ENCODE measurements at regions not wholly inside any gene's neighbourhood (a gene's known extent, or its start where the extent isn't known, plus 50 kb on each side); places are given as distances from the start of the nearest gene placed in this dataset.
"Not testable (repeated sequence)": the region's sequence is repeated elsewhere in the genome, so short reads cannot be mapped to it uniquely, and the experiment has no call there.

DNA sequence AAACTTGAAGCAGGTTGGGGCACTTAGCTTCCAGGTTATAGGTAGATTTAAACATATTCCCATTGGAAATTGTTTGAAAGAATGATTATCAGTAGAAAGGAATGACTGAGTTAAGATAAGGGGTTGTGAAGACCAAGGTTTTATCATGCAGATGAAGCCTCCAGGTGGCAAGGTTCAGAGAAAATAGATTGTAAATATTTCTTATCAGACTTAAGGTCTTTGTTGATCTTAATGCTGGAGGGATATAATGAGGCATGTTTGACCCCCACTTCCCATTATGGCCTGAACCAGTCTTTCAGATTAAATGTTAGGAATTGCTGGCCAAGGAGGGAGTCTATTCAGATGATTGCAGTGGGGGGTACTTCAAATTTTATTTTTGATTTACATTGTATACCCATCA lies 1486.5 kb upstream of the PRR20A start:
- Histone ChIP-seq H3K4me1 (ENCODE audit: control insufficient read depth, insufficient read depth, low read length) (no peaks in the 10 kb centered on the region), H3K9me3 (ENCODE audit: control insufficient read depth, insufficient read depth, low read depth, low read length) (no peaks in the 10 kb centered on the region), H3K4me3 (ENCODE audit: low read depth, low read length) (no peak overlapping the region), H3K27ac (ENCODE audit: extremely low read depth, low read depth, low read length) (no peak overlapping the region), H3K36me3 (ENCODE audit: control insufficient read depth in 2 of 2, insufficient read depth in 1 of 2, low read length in 2 of 2) (no peaks in the 10 kb centered on the region)
- CTCF ChIA-PET = no interaction called here
- TF ChIP-seq ZNF792 (tag by site-specific recombination; IDR thresholded peaks at IDR 0.05) (no peak), ZNF704 (tag by site-specific recombination; IDR thresholded peaks at IDR 0.05) (no peak), ZNF629 (tag by site-specific recombination; IDR thresholded peaks at IDR 0.05) (no peak), KLF17 (tag by site-specific recombination; IDR thresholded peaks at IDR 0.05) (no peak), ZEB2 (tag by site-specific recombination; IDR thresholded peaks at IDR 0.05) (no peak), ZNF544 (tag by site-specific recombination; IDR thresholded peaks at IDR 0.05) (no peak), ZNF639 (tag by site-specific recombination; IDR thresholded peaks at IDR 0.05) (no peak), ZNF560 (tag by site-specific recombination; IDR thresholded peaks at IDR 0.05; ENCODE audit: borderline replicate concordance) (no peak), ZNF529 (tag by site-specific recombination; IDR thresholded peaks at IDR 0.05; ENCODE audit: insufficient replicate concordance) (no peak), BCL11B (tag by site-specific recombination; IDR thresholded peaks at IDR 0.05; ENCODE audit: low read depth) (no peak), ZNF169 (tag by site-specific recombination; IDR thresholded peaks at IDR 0.05) (no peak), ZNF514 (tag by site-specific recombination; IDR thresholded peaks at IDR 0.05) (no peak), OVOL3 (tag by site-specific recombination; IDR thresholded peaks at IDR 0.05) (no peak), ZBTB49 (tag by site-specific recombination; IDR thresholded peaks at IDR 0.05; ENCODE audit: low read depth) (no peak), ZNF521 (tag by site-specific recombination; IDR thresholded peaks at IDR 0.05) (no peak)
- TF ChIP-seq, protein P1, sequence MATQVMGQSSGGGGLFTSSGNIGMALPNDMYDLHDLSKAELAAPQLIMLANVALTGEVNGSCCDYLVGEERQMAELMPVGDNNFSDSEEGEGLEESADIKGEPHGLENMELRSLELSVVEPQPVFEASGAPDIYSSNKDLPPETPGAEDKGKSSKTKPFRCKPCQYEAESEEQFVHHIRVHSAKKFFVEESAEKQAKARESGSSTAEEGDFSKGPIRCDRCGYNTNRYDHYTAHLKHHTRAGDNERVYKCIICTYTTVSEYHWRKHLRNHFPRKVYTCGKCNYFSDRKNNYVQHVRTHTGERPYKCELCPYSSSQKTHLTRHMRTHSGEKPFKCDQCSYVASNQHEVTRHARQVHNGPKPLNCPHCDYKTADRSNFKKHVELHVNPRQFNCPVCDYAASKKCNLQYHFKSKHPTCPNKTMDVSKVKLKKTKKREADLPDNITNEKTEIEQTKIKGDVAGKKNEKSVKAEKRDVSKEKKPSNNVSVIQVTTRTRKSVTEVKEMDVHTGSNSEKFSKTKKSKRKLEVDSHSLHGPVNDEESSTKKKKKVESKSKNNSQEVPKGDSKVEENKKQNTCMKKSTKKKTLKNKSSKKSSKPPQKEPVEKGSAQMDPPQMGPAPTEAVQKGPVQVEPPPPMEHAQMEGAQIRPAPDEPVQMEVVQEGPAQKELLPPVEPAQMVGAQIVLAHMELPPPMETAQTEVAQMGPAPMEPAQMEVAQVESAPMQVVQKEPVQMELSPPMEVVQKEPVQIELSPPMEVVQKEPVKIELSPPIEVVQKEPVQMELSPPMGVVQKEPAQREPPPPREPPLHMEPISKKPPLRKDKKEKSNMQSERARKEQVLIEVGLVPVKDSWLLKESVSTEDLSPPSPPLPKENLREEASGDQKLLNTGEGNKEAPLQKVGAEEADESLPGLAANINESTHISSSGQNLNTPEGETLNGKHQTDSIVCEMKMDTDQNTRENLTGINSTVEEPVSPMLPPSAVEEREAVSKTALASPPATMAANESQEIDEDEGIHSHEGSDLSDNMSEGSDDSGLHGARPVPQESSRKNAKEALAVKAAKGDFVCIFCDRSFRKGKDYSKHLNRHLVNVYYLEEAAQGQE (tag by site-specific recombination; IDR thresholded peaks at IDR 0.05) = no peak
- POLR2A ChIA-PET = no interaction called here

DNA sequence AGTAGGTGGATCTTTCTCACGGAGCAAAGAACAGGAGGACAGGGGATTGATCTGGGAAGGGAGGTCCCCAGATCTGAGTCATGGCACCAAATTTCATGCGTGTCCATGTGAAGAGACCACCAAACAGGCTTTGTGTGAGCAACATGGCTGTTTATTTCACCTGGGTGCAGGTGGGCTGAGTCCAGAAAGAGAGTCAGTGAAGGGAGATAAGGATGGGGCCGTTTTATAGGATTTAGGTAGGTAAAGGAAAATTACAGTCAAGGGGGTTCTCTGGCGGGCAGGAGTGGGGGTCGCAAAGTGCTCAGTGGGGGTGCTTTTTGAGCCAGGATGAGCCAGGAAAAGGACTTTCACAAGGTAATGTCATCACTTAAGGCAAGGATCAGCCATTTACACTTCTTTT lies 1480.5 kb upstream of the PRR20A start:
- H3K36me3 ChIP-seq (ENCODE audit: control insufficient read depth in 2 of 2, insufficient read depth in 1 of 2, low read length in 2 of 2); H3K4me3 ChIP-seq (ENCODE audit: low read depth, low read length); CTCF ChIA-PET; POLR2A ChIA-PET; H3K27ac ChIP-seq (ENCODE audit: extremely low read depth, low read depth, low read length); H3K9me3 ChIP-seq (ENCODE audit: control insufficient read depth, insufficient read depth, low read depth, low read length); H3K4me1 ChIP-seq (ENCODE audit: control insufficient read depth, insufficient read depth, low read length): not testable (repeated sequence)
